Smooth muscle cell (in vitro differentiated cells): ENCODE measurements at regions not wholly inside any gene's neighbourhood (a gene's known extent, or its start where the extent isn't known, plus 50 kb on each side); places are given as distances from the start of the nearest gene placed in this dataset.

ENCODE experiments used
- DNase-seq: peaks from one replicate; lab custom pipeline; 2025; ENCODE audit not compliant: unreplicated experiment; lab: John Stamatoyannopoulos, UW
- H2AFZ ChIP-seq: fragments of 200-600 bp; sonication (generic); 2 replicates; pipeline ENCODE4 v1.6.0; 2016; ENCODE audit warnings: antibody characterized with exemption, low read depth, mild to moderate bottlenecking
- H3F3A ChIP-seq: fragments of 200-600 bp; sonication (generic); 2 replicates; pipeline ENCODE4 v1.6.0; 2017; ENCODE audit warnings: antibody characterized with exemption, low read depth
- H3K27ac ChIP-seq: fragments of 200-600 bp; sonication (generic); 2 replicates; pipeline ENCODE4 v1.5.1; 2016; ENCODE audit warnings: low read depth, mild to moderate bottlenecking
- H3K27me3 ChIP-seq: fragments of 200-600 bp; sonication (generic); 2 replicates; pipeline ENCODE4 v1.6.1; 2016; ENCODE audit warnings: low read depth, mild to moderate bottlenecking
- H3K36me3 ChIP-seq: fragments of 200-600 bp; sonication (generic); 2 replicates; pipeline ENCODE4 v1.5.1; 2016; ENCODE audit warnings: low read depth
- H3K4me1 ChIP-seq: fragments of 200-600 bp; sonication (generic); 2 replicates; pipeline ENCODE4 v1.5.1; 2016; ENCODE audit warnings: low read depth
- H3K4me2 ChIP-seq: fragments of 200-600 bp; sonication (generic); 2 replicates; pipeline ENCODE4 v1.6.0; 2016; ENCODE audit warnings: mild to moderate bottlenecking
- H3K4me3 ChIP-seq: fragments of 200-600 bp; sonication (generic); 2 replicates; pipeline ENCODE4 v1.5.1; 2016; ENCODE audit warnings: mild to moderate bottlenecking
- H3K79me2 ChIP-seq: fragments of 200-600 bp; sonication (generic); 2 replicates; pipeline ENCODE4 v1.6.0; 2016; ENCODE audit warnings: low read depth, mild to moderate bottlenecking
- H3K9ac ChIP-seq: fragments of 200-600 bp; sonication (generic); 2 replicates; pipeline ENCODE4 v1.6.0; 2016; ENCODE audit warnings: low read depth
- H3K9me3 ChIP-seq: fragments of 200-600 bp; sonication (generic); replicated peaks from 2 replicates; pipeline ENCODE4 v1.5.1; 2016; ENCODE audit warnings: low read depth
- H4K20me1 ChIP-seq: fragments of 200-600 bp; sonication (generic); 2 replicates; pipeline ENCODE4 v1.6.0; 2016; ENCODE audit warnings: low read depth
- CTCF ChIP-seq: fragments of 200-600 bp; sonication (generic); IDR thresholded peaks from 2 replicates; pipeline ENCODE4 v1.5.1; 2017; ENCODE audit warnings: borderline replicate concordance, mild to moderate bottlenecking, antibody characterized with exemption; ENCODE audit not compliant: insufficient read depth, poor library complexity, severe bottlenecking
- WGBS: methylation state at CpG from one replicate; pipeline ENCODE4 v1.1.7; 2016; ENCODE audit warnings: low lambda C conversion rate; 5-methylcytosine and 5-hydroxymethylcytosine counted together

- no peak for DNase-seq
- Histone ChIP-seq H3F3A (no peaks in the 10 kb centered on the region), H4K20me1 (no peaks in the 10 kb centered on the region), H2AFZ (no peak overlapping the region), H3K4me1 (no peaks in the 10 kb centered on the region), H3K36me3 (no peaks in the 10 kb centered on the region), H3K27me3 (no peaks in the 10 kb centered on the region), H3K9ac (no peak overlapping the region), H3K9me3 (no peaks in the 10 kb centered on the region), H3K4me2 (no peak overlapping the region), H3K79me2 (no peaks in the 10 kb centered on the region), H3K27ac (no peak overlapping the region), H3K4me3 (no peak overlapping the region)
- WGBS: 74% methylated on average over 18 of the region's 18 CpGs
- no peak for TF ChIP-seq CTCF
These were observed 241.2 kb downstream of the TTLL2 start for GRCh38 chr6:167565884-167566599.

- Histone ChIP-seq H3K9ac (no peak overlapping the region), H3K4me2 (no peak overlapping the region), H3K4me1 (no peaks in the 10 kb centered on the region), H3K27me3 (no peaks in the 10 kb centered on the region), H3K36me3 (no peaks in the 10 kb centered on the region), H3K4me3 (no peak overlapping the region), H2AFZ (no peak overlapping the region), H3K27ac (no peak overlapping the region), H4K20me1 (no peaks in the 10 kb centered on the region), H3K9me3 (no peaks in the 10 kb centered on the region), H3K79me2 (no peaks in the 10 kb centered on the region), H3F3A (no peaks in the 10 kb centered on the region)
- WGBS: 94% methylated on average over 13 of the region's 13 CpGs
- no peak for DNase-seq
- no peak for TF ChIP-seq CTCF
These were observed 241.8 kb downstream of the TTLL2 start for GRCh38 chr6:167566711-167567141.

GRCh38 chr6:167567142-167568033 is 242.5 kb downstream of the TTLL2 start:
- no peak for TF ChIP-seq CTCF
- Histone ChIP-seq H3K27ac (no peak overlapping the region), H3F3A (no peaks in the 10 kb centered on the region), H3K27me3 (no peaks in the 10 kb centered on the region), H3K4me2 (no peak overlapping the region), H4K20me1 (no peaks in the 10 kb centered on the region), H3K9me3 (no peaks in the 10 kb centered on the region), H2AFZ (no peak overlapping the region), H3K36me3 (no peaks in the 10 kb centered on the region), H3K9ac (no peak overlapping the region), H3K4me1 (no peaks in the 10 kb centered on the region), H3K4me3 (no peak overlapping the region), H3K79me2 (no peaks in the 10 kb centered on the region)
- DNase-seq: no peak
- WGBS: 77% methylated on average over 26 of the region's 26 CpGs
